Fibroblast of skin of scalp (primary cell): ENCODE measurements at regions not wholly inside any gene's neighbourhood (a gene's known extent, or its start where the extent isn't known, plus 50 kb on each side); places are given as distances from the start of the nearest gene placed in this dataset.
"Not testable (repeated sequence)": the region's sequence is repeated elsewhere in the genome, so short reads cannot be mapped to it uniquely, and the experiment has no call there.

Source experiments
- DNase-seq: peaks from one replicate; pipeline ENCODE4 v3.0.0-alpha.2; 2013

DNA sequence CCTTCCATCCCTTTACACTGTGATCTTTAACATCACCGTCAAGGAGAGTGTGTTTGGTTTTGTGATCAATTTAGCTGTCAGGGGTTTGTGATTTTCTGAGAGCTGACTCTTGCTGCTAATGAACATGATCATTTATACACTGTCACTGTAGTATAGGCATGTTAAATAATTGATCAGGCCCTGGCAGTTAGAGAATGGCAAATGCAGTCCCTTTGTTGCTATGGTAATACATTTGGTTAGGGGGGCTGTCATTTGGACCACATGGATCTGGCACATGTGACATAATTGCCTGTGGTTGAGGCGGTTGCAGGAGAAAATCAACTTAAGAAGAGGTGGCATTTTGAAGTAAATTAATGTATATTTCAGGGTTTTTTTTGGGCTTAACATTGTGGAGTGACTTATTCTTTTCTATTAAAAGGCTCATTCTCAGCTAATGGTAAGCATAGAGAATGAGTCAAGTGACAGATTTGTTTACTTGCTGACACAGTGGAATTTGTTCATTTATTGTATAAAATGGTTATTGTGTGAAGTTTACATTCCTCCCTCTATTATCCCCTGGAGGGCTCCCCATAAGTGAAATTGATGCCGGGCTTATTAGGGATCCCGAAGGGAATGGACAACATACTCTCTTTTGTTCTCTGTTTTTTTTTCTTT is 114.0 kb downstream of the FHIP1A start:
- no peak for DNase-seq

- DNase-seq, result no peak
These were observed 115.6 kb downstream of the FHIP1A start for GRCh38 chr4:151524610-151525009.

- not testable (repeated sequence) for DNase-seq
These were observed 117.5 kb downstream of the FHIP1A start for GRCh38 chr4:151526489-151526888.

DNA sequence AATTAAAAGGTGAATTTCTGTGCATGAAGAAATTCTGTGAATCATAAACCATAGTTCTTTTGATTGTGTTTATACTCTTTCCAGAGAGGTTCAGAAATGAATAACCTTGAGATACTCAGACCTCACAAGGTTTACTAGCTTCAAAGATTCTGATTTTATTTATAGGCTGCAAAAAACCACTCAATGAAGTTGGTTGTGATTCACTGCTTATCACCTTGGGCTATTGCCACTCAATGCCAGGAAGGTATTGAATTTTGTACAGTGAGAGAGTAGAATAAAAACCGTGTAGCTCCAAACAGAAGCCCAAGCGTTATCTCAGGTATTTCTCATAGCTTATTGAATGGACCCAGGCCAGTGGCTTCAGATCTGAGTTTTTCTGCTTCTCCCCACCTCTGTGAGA is 118.7 kb downstream of the FHIP1A start:
- DNase-seq, result no peak

DNA sequence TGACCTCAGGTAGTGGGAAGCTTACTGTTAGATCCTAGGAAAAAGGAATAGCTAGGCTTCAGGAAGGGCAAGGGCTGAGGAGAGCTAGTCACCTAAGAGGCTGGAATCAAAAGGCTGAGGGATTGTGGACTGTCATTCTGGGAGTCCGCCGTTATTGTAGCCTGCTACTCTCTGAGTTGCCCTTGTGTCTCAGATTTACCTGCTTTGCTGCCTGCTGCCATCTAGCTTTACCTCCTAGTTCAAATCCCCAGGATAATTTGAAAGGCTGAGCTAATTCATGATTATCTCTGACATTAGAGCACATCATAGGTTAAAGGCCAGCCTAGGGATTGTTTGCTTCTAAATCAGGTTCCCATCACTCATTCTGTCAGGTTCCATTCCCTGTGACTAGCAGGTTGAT is 120.2 kb downstream of the FHIP1A start:
- no peak for DNase-seq

GRCh38 chr4:151530230-151530629 is 121.3 kb downstream of the FHIP1A start:
- no peak for DNase-seq

DNA sequence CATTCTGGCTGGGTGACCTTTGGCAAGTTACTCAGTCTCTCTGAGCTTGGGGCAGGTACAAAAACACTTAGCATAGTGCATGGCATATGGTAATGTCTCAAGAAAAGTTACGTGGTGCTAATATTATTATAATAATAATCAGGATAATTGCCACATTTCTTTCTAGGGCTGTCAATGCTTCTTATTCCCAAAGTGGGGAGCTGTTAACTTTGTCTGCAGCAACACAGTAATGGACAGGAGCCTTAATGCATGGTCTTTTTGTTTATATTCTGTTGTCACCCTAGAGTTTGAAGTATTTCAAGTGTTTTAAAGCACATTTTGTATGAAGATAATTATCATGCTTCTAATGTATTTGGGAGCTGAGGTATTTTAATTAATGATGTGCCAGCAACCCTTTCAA is 121.8 kb downstream of the FHIP1A start:
- no peak for DNase-seq

DNA sequence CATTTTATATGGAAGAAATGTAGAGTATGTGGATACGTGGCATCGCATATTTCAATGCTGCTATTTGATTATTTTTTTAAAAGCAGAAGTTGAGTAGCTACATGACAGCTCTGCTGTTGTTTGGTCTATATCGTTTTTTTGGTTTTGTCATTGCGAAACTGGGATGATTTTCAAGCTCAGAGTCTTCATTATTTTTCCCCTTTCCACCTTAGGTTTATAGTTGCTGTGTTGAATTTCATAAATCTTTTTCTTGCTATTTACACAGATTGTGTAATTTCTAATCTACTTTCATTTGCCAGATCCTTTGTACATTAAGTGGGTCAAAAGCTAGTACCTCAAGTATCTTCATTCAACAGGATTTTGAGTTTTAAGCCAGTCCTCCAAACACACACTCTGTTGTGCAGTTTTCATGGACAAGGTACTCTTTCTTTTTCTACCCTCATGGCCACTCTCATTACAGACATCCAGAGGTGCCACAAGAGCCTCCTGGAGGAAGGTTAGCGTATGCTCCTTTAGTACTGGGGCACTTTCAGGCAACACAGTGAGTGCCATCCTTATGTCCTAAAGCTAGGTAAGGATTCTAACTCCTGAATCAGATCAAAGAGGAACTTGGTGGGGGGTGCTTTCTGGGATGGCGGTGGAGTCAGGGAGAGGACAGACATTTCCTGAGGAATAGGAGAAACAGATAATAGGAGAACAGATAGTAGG is 123.2 kb downstream of the FHIP1A start:
- no peak for DNase-seq

DNA sequence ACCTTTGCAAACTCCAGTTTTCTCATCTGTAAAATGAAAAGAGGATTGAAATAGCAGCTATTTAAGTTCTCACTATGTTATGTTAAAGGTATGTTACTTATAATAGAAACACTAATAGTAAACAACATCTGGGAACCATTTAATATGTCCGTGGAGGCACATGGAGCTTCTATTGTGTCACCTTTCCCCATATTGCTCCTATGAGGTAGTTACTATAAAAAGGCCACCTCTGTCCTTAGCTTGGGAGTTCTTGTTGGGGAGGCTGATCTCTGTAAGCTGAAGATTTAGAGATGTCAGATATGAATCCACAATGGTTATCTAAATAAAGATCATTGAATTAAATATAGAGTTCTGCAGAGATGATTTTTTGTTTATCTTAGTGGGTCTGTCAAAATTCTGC is 125.2 kb downstream of the FHIP1A start:
- no peak for DNase-seq

GRCh38 chr4:151535366-151535765 is 126.4 kb downstream of the FHIP1A start:
- DNase-seq, result no peak

DNA sequence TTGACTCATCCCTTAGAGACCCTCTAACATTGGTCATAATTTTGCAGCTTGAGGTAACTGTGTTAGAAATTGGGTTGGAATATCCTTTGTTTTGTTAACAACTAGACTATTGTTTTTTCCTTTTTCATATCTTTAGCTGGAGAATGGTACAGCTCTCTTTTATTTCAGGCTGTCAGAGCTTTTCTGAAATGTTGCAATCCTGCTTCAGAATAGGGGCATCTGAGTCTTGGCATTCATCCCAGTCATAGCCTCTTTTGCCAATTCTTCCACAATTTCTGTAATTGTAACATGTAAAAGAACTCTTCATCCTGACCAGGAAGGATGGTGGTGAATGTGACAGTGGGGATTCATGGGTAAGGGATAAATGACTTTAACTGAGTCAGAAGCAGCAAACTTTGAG is 128.7 kb downstream of the FHIP1A start:
- peak; percentile 19 for DNase-seq

- DNase-seq, result no peak
These were observed 130.0 kb downstream of the FHIP1A start for GRCh38 chr4:151538963-151539362.

DNA sequence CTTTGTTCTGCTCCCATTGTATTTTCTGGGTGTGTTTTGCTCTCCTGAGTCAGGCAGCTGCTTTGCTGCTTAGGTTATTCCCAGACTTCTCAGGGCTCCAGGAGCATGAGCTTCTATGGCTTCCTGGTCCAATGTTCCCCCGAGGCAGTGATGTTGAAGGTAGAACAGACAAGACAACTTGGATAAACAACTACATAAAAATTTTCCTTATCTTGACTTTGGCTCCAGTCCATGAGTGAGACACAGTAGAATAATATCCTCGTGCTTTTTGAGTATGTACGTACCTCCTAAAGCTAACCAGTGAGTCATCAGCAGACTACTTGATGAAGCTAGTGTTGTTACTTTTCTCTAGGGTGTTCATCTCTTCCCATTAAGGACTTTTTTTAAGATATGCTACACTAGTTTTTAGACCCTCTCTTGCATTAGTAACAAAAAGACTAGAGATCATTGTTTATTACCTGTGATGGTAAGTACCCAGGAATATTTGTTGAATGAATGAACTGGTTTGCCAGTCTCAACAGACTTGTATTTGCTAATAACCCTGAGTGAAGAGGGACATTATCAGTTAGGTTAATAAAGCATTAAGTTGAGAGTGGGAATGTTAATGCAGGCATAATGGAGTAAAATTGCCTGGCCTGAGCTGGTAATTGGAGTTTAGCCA is 131.9 kb downstream of the FHIP1A start:
- peak; percentile 79 for DNase-seq

GRCh38 chr4:151541389-151542071 is 132.6 kb downstream of the FHIP1A start:
- DNase-seq, result peak; percentile 26

DNA sequence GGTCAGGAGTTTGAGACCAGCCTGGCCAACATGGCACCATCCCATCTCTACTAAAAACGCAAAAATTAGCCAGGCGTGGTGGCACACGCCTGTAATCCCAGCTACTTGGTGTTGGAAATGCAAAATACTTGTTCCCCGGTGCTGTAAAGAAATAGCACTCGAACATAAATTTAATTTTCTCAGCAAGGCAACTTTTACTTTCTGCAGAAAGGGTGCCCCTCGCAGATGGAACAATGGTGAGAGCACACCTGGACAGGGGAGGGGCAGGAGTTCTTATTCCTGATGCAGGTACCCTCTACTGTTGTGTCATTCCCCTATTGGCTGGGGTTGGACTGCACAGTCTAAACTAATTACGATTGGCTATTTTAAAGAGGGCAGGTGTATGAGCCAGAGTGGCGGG is 139.7 kb downstream of the FHIP1A start:
- DNase-seq, result no peak

DNA sequence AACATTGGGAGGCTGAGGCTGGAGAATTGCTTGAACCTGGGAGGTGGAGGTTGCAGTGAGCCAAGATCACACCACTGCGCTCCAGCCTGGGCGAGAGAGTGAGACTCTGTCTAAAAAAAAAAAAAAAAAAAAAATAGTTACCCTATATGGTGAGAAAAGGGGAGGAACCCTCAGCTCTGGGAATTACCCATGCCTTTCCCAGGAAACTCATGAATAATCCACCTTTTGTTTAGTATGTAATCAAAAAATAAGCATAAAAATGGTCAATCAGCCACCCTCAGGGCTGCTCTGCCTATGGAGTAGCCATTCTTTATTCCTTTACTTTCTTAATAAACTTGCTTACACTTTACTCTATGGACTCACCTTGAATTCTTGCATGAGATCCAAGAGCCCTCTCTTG is 140.4 kb downstream of the FHIP1A start:
- DNase-seq, result not testable (repeated sequence)

- DNase-seq, result no peak
These were observed 144.9 kb downstream of the FHIP1A start for GRCh38 chr4:151553874-151554273.

DNA sequence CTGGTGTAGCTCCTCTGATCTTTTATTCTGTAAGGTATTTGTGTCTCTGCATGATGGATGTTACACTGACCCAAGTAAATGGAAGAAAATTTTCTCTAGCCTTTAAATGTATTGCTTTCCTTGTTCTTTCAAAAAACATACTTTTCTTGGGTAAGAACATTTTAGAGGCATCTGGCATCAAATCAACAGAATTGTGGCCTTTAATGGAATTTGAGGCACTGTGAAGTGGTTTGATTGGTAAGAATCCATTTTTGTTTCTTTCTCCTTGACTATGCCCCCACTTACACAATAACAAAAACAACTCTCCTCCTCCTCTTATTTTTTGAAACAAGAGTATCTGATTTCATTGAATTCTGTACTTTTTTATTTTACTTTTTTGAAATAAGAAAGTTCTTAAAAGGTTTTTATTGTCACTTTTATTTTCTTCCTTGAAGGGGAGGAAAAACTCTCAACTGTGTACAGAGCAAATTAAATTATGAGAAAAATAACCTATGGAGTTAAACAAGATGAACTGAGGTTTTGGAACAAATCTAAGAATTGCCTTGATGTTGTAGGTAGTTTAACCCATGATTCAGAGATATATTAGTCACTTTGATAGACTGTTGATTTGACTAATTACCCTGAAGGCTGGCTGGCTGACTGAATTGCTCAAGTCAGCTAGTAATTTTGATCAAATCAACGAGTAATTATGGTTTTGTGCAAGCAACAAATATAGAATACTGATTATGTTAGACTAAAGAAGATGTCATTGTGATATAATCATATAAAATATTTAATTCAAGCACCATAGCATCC is 146.4 kb downstream of the FHIP1A start:
- no peak for DNase-seq

GRCh38 chr4:151558496-151559113 is 149.6 kb downstream of the FHIP1A start:
- DNase-seq, result no peak

DNA sequence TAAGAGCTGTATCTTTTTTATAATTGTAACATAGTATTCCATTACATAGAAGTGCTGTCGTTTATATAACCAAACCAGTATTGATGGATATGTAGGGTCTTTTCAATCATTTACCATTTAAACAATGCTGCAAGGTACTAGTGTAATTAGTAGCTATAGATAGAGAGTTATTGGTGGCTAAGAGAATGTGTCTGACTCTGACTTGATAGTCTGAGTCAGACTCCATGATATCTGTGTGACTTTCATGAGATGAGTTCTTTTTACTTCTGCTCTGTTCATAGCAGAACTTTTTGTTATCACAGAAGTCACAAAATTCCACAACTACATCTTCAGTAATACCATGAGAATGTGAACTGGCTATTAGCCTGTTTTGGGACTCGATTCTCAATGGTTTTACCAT is 150.6 kb downstream of the FHIP1A start:
- DNase-seq, result no peak

GRCh38 chr4:151561551-151562256 is 152.7 kb downstream of the FHIP1A start:
- no peak for DNase-seq
